ENCODE measurements at regions not wholly inside any gene's neighbourhood (a gene's known extent, or its start where the extent isn't known, plus 50 kb on each side); places are given as distances from the start of the nearest gene placed in this dataset.

DNA sequence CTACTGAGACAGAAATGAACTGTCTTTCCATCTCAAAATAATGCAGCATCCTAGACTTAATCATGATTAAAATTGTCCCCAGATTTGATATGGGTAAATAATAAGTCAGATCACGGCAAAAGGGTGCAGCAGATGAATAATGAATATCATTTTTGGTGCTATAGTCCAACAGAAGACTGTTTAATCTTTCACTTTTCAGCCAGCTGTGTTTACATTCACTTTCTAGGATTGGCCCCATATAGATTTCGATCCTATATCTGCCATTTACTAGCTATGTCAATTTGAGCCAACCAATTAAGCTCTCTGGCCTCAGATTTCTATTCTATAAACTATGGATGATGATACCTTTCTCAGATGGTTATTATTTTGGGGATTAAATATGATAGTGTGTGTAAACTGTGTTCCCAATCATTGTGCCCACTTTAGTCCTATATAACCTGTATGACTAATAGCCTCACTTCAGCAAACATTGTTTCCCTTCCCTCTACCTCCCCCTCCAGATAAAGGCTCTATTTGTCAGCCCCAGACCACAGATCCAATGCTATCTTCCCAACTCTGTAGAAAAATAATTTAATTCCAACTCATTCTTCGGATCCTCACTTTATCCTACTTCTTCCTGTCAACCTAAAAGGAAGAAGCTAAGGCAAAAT is 53.6 kb upstream of the NT5E start:
- no peak for DNase-seq (ENCODE audit: low spot score)
- TF ChIP-seq, protein P1, sequence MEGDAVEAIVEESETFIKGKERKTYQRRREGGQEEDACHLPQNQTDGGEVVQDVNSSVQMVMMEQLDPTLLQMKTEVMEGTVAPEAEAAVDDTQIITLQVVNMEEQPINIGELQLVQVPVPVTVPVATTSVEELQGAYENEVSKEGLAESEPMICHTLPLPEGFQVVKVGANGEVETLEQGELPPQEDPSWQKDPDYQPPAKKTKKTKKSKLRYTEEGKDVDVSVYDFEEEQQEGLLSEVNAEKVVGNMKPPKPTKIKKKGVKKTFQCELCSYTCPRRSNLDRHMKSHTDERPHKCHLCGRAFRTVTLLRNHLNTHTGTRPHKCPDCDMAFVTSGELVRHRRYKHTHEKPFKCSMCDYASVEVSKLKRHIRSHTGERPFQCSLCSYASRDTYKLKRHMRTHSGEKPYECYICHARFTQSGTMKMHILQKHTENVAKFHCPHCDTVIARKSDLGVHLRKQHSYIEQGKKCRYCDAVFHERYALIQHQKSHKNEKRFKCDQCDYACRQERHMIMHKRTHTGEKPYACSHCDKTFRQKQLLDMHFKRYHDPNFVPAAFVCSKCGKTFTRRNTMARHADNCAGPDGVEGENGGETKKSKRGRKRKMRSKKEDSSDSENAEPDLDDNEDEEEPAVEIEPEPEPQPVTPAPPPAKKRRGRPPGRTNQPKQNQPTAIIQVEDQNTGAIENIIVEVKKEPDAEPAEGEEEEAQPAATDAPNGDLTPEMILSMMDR (IDR thresholded peaks at IDR 0.05), result no peak
- ATAC-seq (ENCODE audit: low FRiP score), result no peak

DNA sequence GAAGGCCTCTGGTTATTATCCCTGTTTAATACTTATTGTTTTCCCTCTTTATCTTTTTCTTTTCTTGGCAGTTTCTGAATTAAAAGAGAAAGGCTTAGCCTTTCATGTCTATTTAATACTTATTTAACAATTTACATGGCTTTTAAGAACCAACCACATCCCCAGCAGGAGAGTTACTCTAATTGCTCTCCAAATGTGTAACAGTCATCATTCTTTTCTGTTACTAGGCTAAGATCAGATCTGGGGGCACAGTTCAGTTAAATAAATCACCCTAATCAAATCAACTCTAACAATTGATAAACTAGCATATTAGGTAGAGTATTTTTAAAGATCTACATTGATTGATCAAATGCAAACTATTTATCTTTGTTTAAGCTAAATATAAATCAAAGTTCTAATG is 54.1 kb upstream of the NT5E start:
- ATAC-seq (ENCODE audit: low FRiP score), result no peak
- TF ChIP-seq, protein P1 (IDR thresholded peaks at IDR 0.05), result no peak
- DNase-seq (ENCODE audit: low spot score), result no peak

DNA sequence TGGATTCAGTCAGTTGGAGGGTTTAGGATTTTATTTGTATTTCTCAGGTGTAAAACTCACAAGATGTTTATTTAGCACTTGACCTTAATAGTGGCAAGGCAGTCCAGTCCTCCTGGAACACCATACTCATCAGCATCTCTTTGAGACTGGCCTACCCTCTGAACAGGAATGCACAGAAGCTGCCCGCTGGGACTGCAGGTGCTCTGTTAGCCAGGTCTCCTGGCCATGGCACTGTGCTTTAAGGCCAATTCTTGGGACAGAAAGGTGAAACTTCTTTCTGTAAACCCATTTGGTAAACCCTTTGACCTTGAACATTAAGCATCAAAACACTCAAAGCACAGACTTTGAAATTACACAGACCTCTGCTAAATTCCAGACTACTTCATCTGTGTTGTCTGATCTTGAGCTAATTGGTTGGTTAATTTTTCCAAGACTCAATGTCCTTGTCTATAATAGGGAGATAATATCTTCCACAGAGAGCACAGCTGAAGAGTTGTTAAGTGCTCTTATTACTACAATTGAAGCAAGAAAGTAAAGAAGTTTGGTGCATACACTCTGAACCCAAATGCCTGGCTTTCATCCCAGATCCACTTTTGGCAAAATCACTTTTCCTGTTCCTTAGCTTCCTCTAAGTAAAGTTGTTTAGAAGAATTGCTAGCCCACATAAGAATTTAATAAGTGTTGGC is 54.9 kb upstream of the NT5E start:
- TF ChIP-seq, protein P1 (IDR thresholded peaks at IDR 0.05), result no peak
- ATAC-seq (ENCODE audit: low FRiP score), result no peak
- DNase-seq (ENCODE audit: low spot score), result no peak

DNA sequence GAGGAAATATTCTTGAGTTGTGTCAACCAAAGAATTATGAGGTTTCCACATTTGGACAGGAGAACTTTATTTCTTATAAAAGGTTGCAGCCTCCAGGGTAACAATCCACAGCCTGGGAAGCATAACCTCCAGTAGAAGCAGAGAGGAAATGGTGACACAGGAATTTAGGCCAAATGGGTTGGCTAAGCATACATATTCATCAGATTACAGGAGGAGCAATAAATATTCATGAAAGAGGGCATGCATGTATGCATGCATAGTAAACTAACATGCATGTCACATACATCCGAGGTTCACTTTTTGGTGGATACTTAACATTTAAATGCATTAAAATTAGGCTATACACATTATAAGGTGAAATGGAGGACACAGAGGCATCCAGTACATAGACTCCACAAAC is 55.7 kb upstream of the NT5E start:
- TF ChIP-seq, protein P1 (IDR thresholded peaks at IDR 0.05), result no peak
- DNase-seq (ENCODE audit: low spot score) (no peak), ATAC-seq (ENCODE audit: low FRiP score) (no peak)

DNA sequence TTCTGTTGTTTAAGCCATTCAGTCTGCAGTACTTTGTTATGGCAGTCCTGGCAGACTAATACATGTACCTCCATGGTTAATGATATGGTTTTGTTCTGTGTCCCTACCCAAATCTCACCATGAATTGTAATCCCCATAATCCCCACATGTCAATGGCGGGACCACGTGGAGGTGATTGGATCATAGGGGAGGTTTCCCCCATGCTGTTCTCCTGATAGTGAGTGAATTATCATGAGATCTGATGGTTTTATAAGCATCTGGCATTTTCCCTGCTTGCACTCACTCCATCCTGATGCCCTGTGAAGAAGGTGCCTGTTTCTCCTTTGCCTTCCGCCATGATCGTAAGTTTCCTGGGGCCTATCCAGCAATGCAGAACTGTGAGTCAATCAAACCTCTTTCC is 57.5 kb upstream of the NT5E start:
- no peak for ATAC-seq (ENCODE audit: low FRiP score)
- TF ChIP-seq, protein P1 (IDR thresholded peaks at IDR 0.05), result no peak
- DNase-seq (ENCODE audit: low spot score), result no peak

DNA sequence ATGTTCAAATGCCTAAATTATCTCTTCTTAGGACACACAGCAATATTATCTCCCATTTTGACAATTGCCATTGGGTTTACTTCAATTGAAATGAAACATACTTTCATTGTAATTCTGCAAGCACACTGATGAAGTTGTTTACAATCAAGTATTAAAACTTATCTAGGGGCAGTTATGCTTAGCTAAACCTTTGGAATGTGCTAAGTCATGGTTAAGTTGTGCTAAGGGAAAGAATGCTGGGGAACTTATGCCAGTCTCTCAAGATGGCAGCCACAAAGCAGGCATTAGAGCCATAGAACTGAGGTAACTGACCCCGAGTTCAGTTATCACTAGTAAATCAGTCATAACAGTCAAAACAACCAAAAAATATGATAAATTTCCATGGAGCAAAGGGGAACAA is 59.1 kb upstream of the NT5E start:
- TF ChIP-seq, protein P1 (IDR thresholded peaks at IDR 0.05), result no peak
- ATAC-seq (ENCODE audit: low FRiP score) (no peak), DNase-seq (ENCODE audit: low spot score) (no peak)
